ENCODE measurements at regions not wholly inside any gene's neighbourhood (a gene's known extent, or its start where the extent isn't known, plus 50 kb on each side); places are given as distances from the start of the nearest gene placed in this dataset.
"Not testable (repeated sequence)": the region's sequence is repeated elsewhere in the genome, so short reads cannot be mapped to it uniquely, and the experiment has no call there.

- DNase-seq, result no peak
Observed at GRCh38 chr1:191693797-191694196, 464.5 kb upstream of the RGS18 start.

GRCh38 chr1:191695865-191696264, 462.4 kb upstream of the RGS18 start:
- DNase-seq, result no peak

DNA sequence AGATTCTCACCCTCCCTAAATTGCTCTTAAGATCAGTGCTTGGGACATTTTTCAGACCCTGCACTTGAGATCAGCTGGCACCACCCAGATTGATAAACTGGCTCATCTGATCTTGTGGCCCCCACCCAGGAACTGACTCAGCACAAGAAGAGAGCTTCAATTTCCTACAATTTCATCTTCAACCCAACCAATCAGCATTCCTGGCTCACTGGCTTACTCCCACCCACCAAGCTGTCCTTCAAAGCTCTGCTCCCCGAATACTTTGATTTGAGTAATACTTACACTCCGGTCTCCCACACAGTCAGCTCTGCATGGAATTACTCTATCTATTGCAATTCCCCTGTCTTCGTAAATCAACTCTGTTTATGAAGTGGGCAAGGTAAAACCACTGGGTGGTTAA, 461.9 kb upstream of the RGS18 start:
- DNase-seq, result no peak

DNA sequence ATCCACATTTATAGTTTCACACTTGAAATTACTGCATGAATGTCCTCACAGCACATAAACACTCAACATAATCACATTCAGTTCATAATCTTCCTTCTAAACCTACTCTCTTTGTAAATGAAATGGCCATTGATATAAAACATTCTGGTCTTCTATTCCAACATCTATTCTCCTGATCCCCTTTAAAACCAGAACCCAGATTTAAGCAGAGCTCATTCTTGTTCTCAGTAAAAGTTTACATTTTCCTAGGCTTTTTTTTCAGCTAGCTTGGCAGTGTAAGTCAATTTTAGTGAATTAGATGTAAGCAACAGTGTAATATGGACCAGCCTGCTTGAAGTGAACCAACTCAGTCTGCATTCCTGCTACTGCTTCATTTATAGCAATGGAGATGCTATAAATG, 460.7 kb upstream of the RGS18 start:
- DNase-seq, result no peak

DNA sequence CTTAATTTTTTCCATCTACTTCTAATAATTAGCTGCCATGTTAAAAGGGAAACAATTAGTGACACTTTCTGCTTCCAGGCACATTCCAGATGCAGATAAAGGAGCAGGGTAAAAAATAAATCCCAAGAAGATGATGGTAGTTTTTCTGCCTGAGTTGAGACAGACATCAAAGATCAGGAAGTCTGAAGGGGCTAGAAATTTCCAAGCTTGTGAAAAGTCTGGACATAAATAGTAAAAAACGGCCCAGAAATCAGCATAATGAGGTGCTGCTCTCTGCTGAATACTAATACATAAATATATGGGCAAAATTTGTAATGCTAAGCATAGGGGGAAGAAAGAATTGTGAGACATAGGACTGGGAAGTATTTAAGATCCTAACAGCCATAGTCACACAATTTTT, 460.0 kb upstream of the RGS18 start:
- DNase-seq, result no peak

- DNase-seq, result no peak
Observed at GRCh38 chr1:191699343-191699742, 458.9 kb upstream of the RGS18 start.

GRCh38 chr1:191700922-191701321, 457.3 kb upstream of the RGS18 start:
- no peak for DNase-seq

DNA sequence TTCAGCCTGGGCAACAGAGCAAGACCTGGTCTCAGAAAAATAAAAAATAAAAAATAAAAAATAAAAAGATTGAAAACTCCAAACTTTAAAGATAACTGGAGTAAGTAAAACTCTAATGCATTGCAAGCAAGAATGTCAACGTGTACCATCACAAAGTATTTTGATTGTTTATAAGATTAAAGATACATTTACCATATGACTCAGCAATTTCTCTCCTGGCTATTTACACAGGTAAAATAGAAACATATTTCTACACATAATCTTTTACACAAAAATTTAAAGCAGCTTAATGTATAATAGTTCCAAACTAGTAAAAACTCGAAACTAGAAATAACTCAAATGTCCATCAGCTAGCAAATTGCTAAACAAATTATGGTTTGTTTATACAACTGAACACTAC, 456.1 kb upstream of the RGS18 start:
- DNase-seq, result no peak

DNA sequence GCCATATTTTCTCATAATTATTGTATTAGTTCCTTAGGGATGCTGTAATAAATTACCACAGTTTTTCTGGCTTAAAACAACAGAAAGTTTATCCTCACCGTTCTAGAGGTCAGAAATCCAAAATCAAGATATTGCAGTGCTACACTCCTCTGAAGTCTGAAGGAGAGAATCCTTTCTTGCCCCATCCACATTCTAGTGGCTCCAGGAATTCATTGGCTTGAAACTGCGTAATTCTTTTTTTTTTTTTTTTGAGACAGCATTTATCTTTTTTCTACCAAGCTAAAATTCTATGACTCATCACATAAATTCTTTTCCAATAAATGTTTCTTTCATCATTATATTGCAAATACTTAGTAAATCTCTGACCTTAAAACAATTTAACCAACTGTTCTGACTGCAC, 451.0 kb upstream of the RGS18 start:
- DNase-seq, result no peak

DNA sequence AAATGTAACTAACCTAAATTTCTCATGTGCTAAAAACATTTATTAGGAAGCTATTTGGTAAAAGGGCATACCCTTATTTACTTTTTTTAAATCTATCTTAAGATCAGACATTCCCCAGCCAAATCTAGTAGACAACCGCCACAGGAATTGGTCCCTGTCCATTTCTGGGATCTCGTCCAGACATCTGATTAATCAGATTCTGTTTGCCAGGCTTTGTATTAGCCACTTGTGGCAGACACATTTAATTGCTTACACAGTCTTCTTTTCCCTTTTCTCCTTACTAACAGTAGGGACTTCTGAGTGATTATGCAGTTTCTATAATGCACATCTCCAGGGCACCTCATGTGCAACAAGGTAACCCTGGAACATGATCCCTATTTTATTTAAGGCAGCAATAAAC, 449.0 kb upstream of the RGS18 start:
- no peak for DNase-seq

- no peak for DNase-seq
Observed at GRCh38 chr1:191711961-191712360, 446.3 kb upstream of the RGS18 start.

DNA sequence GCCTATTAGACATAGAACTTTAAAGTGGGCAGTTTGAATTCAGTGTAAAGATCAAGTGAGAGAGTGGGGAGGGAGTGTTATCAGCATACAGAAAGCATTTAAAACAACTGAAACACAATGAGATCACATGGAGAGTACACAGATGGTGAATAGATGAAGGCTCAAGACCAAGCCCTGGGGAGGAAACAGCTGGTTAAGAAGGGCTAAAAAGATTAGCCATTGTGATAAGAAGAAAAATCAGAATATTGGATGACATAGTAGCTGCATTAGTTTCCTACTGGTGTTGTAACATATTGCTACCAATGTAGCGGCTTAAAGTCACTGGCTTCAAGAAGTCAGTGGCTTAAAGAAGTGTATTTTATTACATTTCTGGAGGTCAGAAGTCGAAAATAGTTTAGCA, 443.4 kb upstream of the RGS18 start:
- DNase-seq, result no peak

DNA sequence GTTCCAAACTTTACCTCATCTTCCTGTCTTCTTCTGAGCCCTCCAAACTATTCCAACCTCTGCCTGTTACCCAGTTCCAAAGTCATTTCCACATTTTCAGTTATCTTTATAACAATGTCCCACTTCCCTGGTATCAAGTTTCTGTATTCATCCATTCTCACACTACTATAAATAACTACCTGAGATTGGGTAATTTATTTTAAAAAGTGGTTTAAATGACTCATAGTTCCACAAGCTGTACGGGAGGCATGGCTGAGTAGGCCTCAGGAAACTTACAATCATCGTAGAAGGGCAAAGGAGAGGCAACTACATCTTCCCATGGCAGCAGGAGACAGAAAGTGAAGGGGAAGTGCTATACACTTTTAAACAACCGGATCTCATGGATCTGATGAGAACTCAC, 428.5 kb upstream of the RGS18 start:
- no peak for DNase-seq

DNA sequence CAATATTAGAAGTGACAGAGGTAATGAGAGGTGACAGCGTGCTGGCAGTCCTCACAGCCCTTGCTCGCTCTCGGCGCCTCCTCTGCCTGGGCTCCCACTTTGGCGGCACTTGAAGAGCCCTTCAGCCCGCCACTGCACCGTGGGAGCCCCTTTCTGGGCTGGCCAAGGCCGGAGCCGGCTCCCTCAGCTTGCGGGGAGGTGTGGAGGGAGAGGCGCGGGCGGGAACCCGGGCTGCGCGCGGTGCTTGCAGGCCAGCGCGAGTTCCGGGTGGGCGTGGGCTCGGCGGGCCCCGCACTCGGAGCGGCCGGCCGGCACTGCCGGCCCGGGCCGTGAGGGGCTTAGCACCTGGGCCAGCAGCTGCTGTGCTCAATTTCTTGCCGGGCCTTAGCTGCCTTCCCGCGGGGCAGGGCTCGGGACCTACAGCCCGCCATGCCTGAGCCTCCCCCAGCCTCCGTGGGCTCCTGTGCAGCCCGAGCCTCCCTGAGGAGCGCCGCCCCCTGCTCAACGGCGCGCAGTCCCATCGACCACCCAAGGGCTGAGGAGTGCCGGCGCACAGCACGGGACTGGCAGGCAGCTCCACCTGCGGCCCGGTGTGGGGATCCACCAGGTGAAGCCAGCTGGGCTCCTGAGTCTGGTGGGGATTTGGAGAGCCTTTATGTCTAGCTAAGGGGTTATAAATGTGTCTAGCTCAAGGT, 426.5 kb upstream of the RGS18 start:
- not testable (repeated sequence) for DNase-seq

DNA sequence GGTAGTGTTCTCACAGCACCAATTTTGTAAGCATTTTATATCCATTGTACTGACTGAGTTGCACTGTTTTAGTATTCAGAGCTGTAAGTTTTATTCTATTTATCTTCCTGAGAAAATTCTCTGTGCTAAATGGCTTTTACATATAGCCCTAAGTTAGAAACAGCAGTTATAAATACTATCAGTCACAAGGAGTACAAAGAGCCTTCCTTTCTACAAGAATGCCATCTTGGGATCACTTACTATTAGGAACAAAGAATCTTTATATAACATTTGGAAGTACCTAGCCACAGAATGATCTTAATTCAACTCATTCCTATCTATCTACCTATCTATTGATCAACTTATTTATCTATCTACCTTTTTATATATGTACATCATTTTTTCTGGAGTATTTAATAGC, 423.9 kb upstream of the RGS18 start:
- no peak for DNase-seq

DNA sequence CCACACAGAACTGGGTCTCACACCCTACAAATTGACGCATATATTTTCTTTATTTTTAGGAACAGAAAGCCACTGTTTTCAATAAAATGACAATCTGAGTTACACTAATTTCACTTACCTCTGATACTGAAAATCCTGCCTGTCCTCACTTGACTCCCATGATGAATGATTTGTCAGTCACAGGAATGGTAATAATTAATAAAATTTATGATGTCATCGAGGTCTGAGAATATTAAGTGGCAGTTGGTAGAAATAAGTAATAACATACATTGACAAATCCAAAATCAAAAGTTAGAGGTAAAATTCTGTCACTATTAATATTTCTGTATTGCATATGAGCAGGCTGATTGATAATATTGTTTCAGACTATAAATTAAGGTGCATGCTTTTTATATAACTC, 418.7 kb upstream of the RGS18 start:
- no peak for DNase-seq

GRCh38 chr1:191752342-191752741, 405.9 kb upstream of the RGS18 start:
- no peak for DNase-seq

DNA sequence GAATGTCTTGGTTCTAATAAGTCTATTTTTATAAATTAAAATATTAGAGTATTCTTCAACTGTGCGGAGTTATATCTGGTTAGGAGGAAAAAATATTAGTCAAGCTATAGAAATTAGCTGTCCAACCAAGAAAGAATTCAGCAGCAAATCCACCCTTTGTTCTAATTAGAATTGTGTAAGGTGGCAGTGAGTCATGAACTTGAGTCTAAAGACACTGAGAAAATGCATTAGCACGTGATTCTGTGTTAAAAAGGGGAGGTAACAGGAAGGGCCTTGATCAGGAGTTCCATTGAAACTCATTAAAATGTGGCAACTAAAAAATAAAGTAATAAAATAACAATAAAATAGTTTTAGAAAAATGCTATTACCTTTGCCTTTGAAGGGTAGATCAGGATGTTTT, 398.2 kb upstream of the RGS18 start:
- DNase-seq, result no peak

- no peak for DNase-seq
Observed at GRCh38 chr1:191788551-191788950, 369.7 kb upstream of the RGS18 start.

DNA sequence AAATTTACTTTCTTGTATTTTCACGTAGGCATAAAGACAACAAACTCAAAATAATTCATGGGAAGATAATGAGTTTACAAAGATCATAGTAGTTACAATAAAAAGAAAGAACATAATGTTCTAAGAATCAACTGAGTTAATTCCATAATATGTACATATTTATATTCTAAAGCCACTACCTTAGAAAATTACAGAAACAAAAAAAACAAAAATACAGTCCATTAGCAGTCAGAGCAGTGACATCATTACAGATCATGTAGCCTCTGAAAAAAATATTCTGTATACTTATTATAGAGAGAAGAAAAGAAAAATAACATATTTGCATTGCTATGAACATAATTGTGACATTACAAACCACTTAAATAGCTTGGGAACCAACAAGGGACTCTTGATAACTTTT, 360.1 kb upstream of the RGS18 start:
- no peak for DNase-seq

DNA sequence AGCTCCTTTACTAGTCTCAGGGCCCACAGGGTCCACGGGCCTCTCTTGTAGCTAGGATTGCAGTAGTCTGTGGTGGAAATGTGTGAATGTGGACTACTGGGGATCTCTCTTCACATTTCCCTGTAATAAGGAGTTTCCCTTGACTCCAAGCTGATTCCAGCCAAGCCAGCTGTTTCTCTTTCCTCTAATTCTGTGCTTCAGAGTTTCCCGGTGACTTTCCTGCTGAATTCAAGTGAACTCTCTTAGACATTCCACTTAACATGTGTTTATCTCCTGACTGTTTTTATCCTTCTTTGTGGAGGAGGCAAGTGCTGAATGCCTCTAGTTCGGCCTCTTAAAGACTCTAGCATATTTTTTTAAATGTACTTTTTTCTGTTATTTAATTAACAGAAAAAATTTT, 354.0 kb upstream of the RGS18 start:
- no peak for DNase-seq

GRCh38 chr1:191813593-191813992, 344.7 kb upstream of the RGS18 start:
- not testable (repeated sequence) for DNase-seq

DNA sequence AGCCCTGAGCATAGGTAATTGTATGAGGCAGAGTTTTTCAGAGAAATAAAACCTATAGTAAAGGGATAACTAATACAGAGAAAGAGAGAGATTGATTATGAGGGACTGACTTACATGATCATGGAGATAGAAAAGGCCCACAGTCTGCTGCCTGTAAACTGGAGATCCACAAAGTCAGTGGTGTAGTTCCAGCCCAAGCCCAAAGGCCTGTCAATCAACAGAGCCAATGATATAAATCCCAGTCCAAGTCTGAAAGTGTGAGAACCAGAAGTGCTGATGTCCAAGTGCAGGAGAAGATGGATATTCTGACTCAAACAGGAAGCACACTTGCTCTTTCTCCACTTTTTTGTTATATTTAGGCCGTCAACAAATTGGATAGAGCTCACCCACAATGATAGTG, 340.1 kb upstream of the RGS18 start:
- DNase-seq, result no peak

DNA sequence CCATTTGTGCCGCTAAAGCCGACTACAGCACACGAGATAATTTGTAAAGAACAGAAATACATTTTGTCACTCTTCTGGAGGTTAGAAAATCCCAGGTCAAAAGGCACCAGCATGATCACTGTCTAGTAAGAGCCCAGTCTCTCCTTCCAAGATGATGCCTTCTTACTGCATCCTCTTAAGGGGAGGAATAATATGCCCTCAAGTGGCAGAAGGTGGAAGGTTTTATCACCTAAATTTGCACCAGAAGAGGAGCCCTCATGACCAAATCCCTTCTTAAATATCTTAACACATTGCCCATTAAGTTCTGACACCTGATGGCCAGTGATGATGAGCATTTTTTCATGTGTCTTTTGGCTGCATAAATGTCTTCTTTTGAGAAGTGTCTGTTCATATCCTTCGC, 326.7 kb upstream of the RGS18 start:
- DNase-seq, result no peak

DNA sequence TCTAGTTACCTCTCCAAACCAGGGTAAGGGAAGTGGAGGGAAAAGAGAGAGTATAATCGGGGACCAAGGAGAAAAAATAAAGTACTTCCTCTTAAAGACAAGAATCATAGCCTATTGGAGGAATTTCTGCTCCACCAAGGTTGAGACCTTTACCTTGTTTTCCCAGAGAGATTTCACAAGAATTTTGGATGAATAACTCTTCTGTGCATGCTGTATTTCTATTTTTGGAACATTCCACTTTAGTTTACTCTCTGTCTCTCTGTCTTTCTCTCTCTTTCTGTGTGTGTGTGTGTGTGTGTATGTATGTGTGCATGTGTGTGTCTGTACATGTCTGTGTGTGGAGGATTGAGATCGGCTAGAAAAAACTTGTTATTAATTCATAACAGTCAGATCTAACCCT, 318.4 kb upstream of the RGS18 start:
- no peak for DNase-seq

All from retina (tissue), 1 donor.